Neural cell (in vitro differentiated cells): ENCODE measurements at regions not wholly inside any gene's neighbourhood (a gene's known extent, or its start where the extent isn't known, plus 50 kb on each side); places are given as distances from the start of the nearest gene placed in this dataset.

ENCODE experiments used
- CTCF ChIP-seq: fragments of 450-650 bp; IDR thresholded peaks from 2 replicates; pipeline ENCODE4 v1.5.1; 2014; ENCODE audit warnings: antibody characterized with exemption, mild to moderate bottlenecking, moderate library complexity; ENCODE audit not compliant: poor library complexity, severe bottlenecking
- TAF1 ChIP-seq: IDR thresholded peaks from 2 replicates; pipeline ENCODE4 v1.6.1; 2012; ENCODE audit warnings: low read depth

- TF ChIP-seq TAF1 (no peak), CTCF (no peak)
Measured at GRCh38 chr2:212908031-212908430, 243.4 kb downstream of the IKZF2 start.
